ENCODE measurements at regions not wholly inside any gene's neighbourhood (a gene's known extent, or its start where the extent isn't known, plus 50 kb on each side); places are given as distances from the start of the nearest gene placed in this dataset.

DNA sequence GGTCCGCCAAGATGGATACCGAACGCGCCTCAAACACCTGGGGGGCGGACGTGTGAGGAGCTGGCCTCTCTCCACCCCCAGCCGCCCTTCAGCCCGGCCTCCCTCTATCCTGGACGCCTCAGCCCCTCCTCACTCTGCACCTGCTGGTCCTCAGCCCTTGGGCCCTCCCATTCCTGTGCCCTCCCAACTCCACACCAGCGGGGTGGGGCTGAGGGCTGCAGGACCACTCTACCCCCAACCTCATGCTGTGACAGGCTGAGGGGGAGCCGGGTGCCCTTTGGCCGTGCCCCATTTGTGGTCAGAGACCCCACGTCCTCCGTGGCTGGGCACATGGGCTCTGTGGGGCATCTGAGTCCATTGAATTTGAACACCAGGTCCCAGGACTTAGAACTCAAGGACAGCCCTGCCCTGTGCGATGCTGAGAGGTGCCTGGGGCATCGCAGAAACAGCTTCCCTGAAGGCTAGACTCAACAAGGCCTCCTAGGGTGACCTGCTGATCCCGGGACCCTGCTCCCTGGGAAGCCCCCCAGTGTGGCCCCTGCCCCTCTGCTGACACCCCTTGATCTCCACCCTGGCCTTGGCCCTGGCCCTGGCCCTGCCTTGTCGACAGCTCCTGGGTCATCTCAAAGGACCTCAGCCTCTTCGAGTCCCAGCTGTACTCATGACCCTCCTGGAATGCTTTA, 82.0 kb upstream of the SFSWAP start:
- Histone ChIP-seq H3K36me3 (ENCODE audit: insufficient read depth, low read length) (no peaks in the 10 kb centered on the region), H3F3A (ENCODE audit: insufficient read depth, low read length, poor library complexity, severe bottlenecking) (no peaks in the 10 kb centered on the region), H3K9me3 (ENCODE audit: low read length) (no peaks in the 10 kb centered on the region), H3K9ac (ENCODE audit: low read length) (no peak overlapping the region), H3K27ac (ENCODE audit: low read length) (no peak overlapping the region), H3K4me2 (ENCODE audit: low read length) (no peak overlapping the region), H3K9me2 (ENCODE audit: insufficient read depth, low read length) (no peaks in the 10 kb centered on the region), H3K79me2 (replicated peaks; ENCODE audit: insufficient read depth, low read length) (no peaks in the 10 kb centered on the region), H3K4me3 (ENCODE audit: low read length) (no peak overlapping the region), H3K27me3 (ENCODE audit: insufficient read depth, low read depth, low read length) (no peaks in the 10 kb centered on the region), H2AFZ (ENCODE audit: low read depth, low read length) (no peak overlapping the region), H4K20me1 (ENCODE audit: insufficient read depth) (no peaks in the 10 kb centered on the region)
- TF ChIP-seq SMC3 (conservative IDR thresholded peaks at IDR 0.05; ENCODE audit: poor library complexity) (no peak), EZH2 (IDR thresholded peaks at IDR 0.05; ENCODE audit: borderline replicate concordance, insufficient read depth, low read length, poor library complexity, severe bottlenecking) (no peak), MXI1 (conservative IDR thresholded peaks at IDR 0.05; ENCODE audit: poor library complexity, severe bottlenecking) (no peak), REST (IDR thresholded peaks at IDR 0.05; ENCODE audit: borderline replicate concordance) (no peak), RAD21 (conservative IDR thresholded peaks at IDR 0.05) (no peak), POLR2AphosphoS5 (IDR thresholded peaks at IDR 0.05) (no peak), TAF1 (IDR thresholded peaks at IDR 0.05; ENCODE audit: low read depth) (no peak), EP300 (conservative IDR thresholded peaks at IDR 0.05; ENCODE audit: poor library complexity, severe bottlenecking) (no peak)
- TF ChIP-seq, protein P1, sequence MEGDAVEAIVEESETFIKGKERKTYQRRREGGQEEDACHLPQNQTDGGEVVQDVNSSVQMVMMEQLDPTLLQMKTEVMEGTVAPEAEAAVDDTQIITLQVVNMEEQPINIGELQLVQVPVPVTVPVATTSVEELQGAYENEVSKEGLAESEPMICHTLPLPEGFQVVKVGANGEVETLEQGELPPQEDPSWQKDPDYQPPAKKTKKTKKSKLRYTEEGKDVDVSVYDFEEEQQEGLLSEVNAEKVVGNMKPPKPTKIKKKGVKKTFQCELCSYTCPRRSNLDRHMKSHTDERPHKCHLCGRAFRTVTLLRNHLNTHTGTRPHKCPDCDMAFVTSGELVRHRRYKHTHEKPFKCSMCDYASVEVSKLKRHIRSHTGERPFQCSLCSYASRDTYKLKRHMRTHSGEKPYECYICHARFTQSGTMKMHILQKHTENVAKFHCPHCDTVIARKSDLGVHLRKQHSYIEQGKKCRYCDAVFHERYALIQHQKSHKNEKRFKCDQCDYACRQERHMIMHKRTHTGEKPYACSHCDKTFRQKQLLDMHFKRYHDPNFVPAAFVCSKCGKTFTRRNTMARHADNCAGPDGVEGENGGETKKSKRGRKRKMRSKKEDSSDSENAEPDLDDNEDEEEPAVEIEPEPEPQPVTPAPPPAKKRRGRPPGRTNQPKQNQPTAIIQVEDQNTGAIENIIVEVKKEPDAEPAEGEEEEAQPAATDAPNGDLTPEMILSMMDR (IDR thresholded peaks at IDR 0.05; ENCODE audit: poor library complexity, severe bottlenecking): no peak

- no peaks in the 10 kb centered on the region for H3K79me2 ChIP-seq (replicated peaks; ENCODE audit: insufficient read depth, low read length)
- no peak overlapping the region for H3K4me2 ChIP-seq (ENCODE audit: low read length)
- H3K9me3 ChIP-seq (ENCODE audit: low read length): no peaks in the 10 kb centered on the region
- H3K27ac ChIP-seq (ENCODE audit: low read length): no peak overlapping the region
- H3K4me3 ChIP-seq (ENCODE audit: low read length): no peak overlapping the region
- H3K9me2 ChIP-seq (ENCODE audit: insufficient read depth, low read length): no peaks in the 10 kb centered on the region
- TF ChIP-seq RAD21 (conservative IDR thresholded peaks at IDR 0.05): no peak
- TF ChIP-seq EZH2 (IDR thresholded peaks at IDR 0.05; ENCODE audit: borderline replicate concordance, insufficient read depth, low read length, poor library complexity, severe bottlenecking): no peak
- TF ChIP-seq REST (IDR thresholded peaks at IDR 0.05; ENCODE audit: borderline replicate concordance): no peak
- no peak for TF ChIP-seq POLR2AphosphoS5 (IDR thresholded peaks at IDR 0.05)
- no peak for TF ChIP-seq EP300 (conservative IDR thresholded peaks at IDR 0.05; ENCODE audit: poor library complexity, severe bottlenecking)
- TF ChIP-seq, protein P1 (IDR thresholded peaks at IDR 0.05; ENCODE audit: poor library complexity, severe bottlenecking): no peak
- no peak for TF ChIP-seq SMC3 (conservative IDR thresholded peaks at IDR 0.05; ENCODE audit: poor library complexity)
- TF ChIP-seq MXI1 (conservative IDR thresholded peaks at IDR 0.05; ENCODE audit: poor library complexity, severe bottlenecking): no peak
- no peak for TF ChIP-seq TAF1 (IDR thresholded peaks at IDR 0.05; ENCODE audit: low read depth)
- no peak overlapping the region for H2AFZ ChIP-seq (ENCODE audit: low read depth, low read length)
- no peaks in the 10 kb centered on the region for H3F3A ChIP-seq (ENCODE audit: insufficient read depth, low read length, poor library complexity, severe bottlenecking)
- H4K20me1 ChIP-seq (ENCODE audit: insufficient read depth): no peaks in the 10 kb centered on the region
- no peaks in the 10 kb centered on the region for H3K36me3 ChIP-seq (ENCODE audit: insufficient read depth, low read length)
- no peaks in the 10 kb centered on the region for H3K27me3 ChIP-seq (ENCODE audit: insufficient read depth, low read depth, low read length)
- H3K9ac ChIP-seq (ENCODE audit: low read length): no peak overlapping the region
Measured at GRCh38 chr12:131631230-131631629, 79.7 kb upstream of the SFSWAP start.

Data from neural cell (in vitro differentiated cells).